Activated B cell treated with CpG ODN at 0.5 μM for 24 hours (primary cell): ENCODE measurements at regions not wholly inside any gene's neighbourhood (a gene's known extent, or its start where the extent isn't known, plus 50 kb on each side); places are given as distances from the start of the nearest gene placed in this dataset.

Experiments
- ATAC-seq: fragments of 200-7000 bp; cut with Tn5 transposase; one replicate; pipeline ENCODE4 v1.10.0; 2021; ENCODE audit warnings: low read depth, mild to moderate bottlenecking, moderate library complexity
- CTCF ChIA-PET: fragments of 350-600 bp; sonication (Branson Sonifier 250); formaldehyde crosslinking; loops from one replicate; lab custom pipeline; 2021; ENCODE audit warnings: antibody characterized with exemption; lab: Charles Lee
- POLR2A ChIA-PET: fragments of 350-600 bp; sonication (Branson Sonifier 250); formaldehyde crosslinking; loops from one replicate; lab custom pipeline; 2021; ENCODE audit warnings: antibody characterized with exemption; lab: Charles Lee
- DNase-seq: peaks from one replicate; pipeline ENCODE4 v3.0.0; 2022
- H3K27ac Mint-ChIP-seq: one replicate; pipeline ENCODE4 v1.8.0; 2020; ENCODE audit warnings: mixed read lengths
- H3K27me3 Mint-ChIP-seq: one replicate; pipeline ENCODE4 v1.8.0; 2021; ENCODE audit warnings: mixed read lengths
- H3K36me3 Mint-ChIP-seq: one replicate; pipeline ENCODE4 v1.8.0; 2021; ENCODE audit warnings: low read depth, mixed read lengths
- H3K4me1 Mint-ChIP-seq: one replicate; pipeline ENCODE4 v1.8.0; 2021; ENCODE audit warnings: mixed read lengths
- H3K4me3 Mint-ChIP-seq: one replicate; pipeline ENCODE4 v1.8.0; 2020; ENCODE audit warnings: mild to moderate bottlenecking, mixed read lengths
- H3K9me3 Mint-ChIP-seq: one replicate; pipeline ENCODE4 v1.8.0; 2020; ENCODE audit warnings: mixed read lengths
- intact Hi-C: fragments of 100-400 bp; cut with micrococcal nuclease; formaldehyde crosslinking; loops from one replicate; pipeline ENCODE4 v1.15.1; 2024
- TF ChIP-seq, protein P1 (sequence below): fragments of 200-600 bp; IDR thresholded peaks from one replicate; pipeline ENCODE4 v1.8.0; 2022; ENCODE audit warnings: antibody characterized with exemption, mild to moderate bottlenecking

GRCh38 chr17:6241381-6241780 lies 171.2 kb downstream of the WSCD1 start:
- no peak overlapping the region for H3K4me3 Mint-ChIP-seq
- peaks cover 9% of the 10 kb centered on the region for H3K27me3 Mint-ChIP-seq
- TF ChIP-seq, protein P1, sequence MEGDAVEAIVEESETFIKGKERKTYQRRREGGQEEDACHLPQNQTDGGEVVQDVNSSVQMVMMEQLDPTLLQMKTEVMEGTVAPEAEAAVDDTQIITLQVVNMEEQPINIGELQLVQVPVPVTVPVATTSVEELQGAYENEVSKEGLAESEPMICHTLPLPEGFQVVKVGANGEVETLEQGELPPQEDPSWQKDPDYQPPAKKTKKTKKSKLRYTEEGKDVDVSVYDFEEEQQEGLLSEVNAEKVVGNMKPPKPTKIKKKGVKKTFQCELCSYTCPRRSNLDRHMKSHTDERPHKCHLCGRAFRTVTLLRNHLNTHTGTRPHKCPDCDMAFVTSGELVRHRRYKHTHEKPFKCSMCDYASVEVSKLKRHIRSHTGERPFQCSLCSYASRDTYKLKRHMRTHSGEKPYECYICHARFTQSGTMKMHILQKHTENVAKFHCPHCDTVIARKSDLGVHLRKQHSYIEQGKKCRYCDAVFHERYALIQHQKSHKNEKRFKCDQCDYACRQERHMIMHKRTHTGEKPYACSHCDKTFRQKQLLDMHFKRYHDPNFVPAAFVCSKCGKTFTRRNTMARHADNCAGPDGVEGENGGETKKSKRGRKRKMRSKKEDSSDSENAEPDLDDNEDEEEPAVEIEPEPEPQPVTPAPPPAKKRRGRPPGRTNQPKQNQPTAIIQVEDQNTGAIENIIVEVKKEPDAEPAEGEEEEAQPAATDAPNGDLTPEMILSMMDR: no peak
- H3K9me3 Mint-ChIP-seq: no peaks in the 10 kb centered on the region
- intact Hi-C loops: no loop called here
- no peak for ATAC-seq
- no peak overlapping the region for H3K27ac Mint-ChIP-seq
- no peaks in the 10 kb centered on the region for H3K4me1 Mint-ChIP-seq
- CTCF ChIA-PET: no interaction called here
- no peak for DNase-seq
- no peaks in the 10 kb centered on the region for H3K36me3 Mint-ChIP-seq
- POLR2A ChIA-PET: no interaction called here

DNA sequence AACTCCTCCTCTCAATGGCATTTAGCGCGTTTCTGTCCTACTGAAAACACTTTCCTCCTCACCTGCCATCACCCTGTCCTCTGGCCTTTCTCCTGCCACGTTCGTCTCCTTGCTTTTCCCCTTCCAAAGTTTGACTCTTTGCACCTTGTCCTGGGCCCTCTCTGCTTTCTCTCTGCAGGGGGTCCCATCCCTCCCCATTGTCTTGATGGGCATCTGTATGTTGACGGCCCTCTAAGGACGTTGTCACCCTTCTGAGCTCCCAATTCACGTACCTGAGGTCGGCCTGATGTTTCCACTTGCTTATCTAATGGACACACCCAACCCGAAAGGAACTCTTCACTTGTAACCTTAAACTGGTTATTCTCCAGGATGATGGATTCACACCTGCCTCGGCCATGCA lies 170.4 kb downstream of the WSCD1 start:
- CTCF ChIA-PET: no interaction called here
- no peak for DNase-seq
- H3K36me3 Mint-ChIP-seq: no peaks in the 10 kb centered on the region
- H3K4me1 Mint-ChIP-seq: no peaks in the 10 kb centered on the region
- intact Hi-C loops: no loop called here
- H3K27ac Mint-ChIP-seq: no peak overlapping the region
- POLR2A ChIA-PET: no interaction called here
- H3K9me3 Mint-ChIP-seq: no peaks in the 10 kb centered on the region
- H3K27me3 Mint-ChIP-seq: peaks cover 9% of the 10 kb centered on the region
- TF ChIP-seq, protein P1: no peak
- H3K4me3 Mint-ChIP-seq: no peak overlapping the region
- no peak for ATAC-seq

DNA sequence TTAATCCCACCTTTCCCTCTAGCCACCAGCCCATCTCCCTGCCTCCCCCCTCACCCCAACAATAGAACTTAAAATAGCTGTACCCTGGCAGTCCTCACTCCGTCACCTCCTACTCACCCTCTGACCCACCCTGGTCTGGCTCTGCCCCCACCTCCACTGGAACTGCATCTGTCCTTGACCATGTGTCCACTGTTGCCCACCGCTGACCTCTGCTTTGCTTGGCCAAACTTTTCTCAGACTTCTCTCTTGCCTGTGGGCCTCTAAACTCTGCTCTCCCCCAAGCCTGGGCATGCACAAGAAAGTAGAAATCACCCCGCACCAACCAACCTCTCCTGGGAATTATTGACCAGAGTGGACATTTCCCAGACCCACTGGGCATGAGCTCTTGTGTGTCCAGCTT lies 169.8 kb downstream of the WSCD1 start:
- ChIA-PET CTCF (no interaction called here), POLR2A (no interaction called here)
- DNase-seq: no peak
- peaks cover 9% of the 10 kb centered on the region for H3K27me3 Mint-ChIP-seq
- no peak for ATAC-seq
- no peaks in the 10 kb centered on the region for H3K9me3 Mint-ChIP-seq
- no peaks in the 10 kb centered on the region for H3K36me3 Mint-ChIP-seq
- H3K27ac Mint-ChIP-seq: no peak overlapping the region
- TF ChIP-seq, protein P1: no peak
- no peaks in the 10 kb centered on the region for H3K4me1 Mint-ChIP-seq
- intact Hi-C loops: no loop called here
- H3K4me3 Mint-ChIP-seq: no peak overlapping the region

DNA sequence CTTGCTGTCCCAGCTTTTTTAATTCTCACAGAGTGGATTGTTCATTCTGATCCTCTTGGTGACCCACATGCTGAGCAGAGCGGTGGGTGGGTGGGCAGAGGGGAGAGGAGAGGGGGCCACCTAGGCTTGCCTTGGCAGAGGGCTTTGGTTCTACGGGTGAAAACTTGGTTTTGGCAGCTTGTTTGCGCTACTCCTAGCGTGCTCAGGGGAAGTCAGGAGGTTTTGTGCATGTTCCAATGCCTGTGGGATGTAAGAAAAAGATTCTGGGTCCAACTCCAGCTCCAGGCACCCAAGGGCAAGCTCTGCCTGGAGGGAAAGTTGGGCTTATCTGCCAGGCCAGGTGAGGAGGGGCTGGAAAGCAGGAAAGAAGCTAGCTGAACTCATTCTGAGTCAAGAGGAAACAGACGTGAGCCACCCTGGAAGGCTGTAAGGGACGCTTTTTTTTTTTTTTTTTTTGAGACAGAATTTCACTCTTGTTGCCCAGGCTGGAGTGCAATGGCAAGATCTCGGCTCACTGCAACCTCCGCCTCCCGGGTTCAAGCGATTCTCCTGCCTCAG lies 169.1 kb downstream of the WSCD1 start:
- TF ChIP-seq, protein P1: no peak
- CTCF ChIA-PET: no interaction called here
- Mint-ChIP-seq H3K36me3 (no peaks in the 10 kb centered on the region), H3K27me3 (peaks cover 8% of the 10 kb centered on the region), H3K27ac (no peak overlapping the region), H3K4me1 (no peaks in the 10 kb centered on the region), H3K9me3 (no peaks in the 10 kb centered on the region), H3K4me3 (no peak overlapping the region)
- POLR2A ChIA-PET: no interaction called here
- intact Hi-C loops: no loop called here
- ATAC-seq: no peak
- DNase-seq: no peak

- no peak overlapping the region for H3K4me3 Mint-ChIP-seq
- intact Hi-C loops: no loop called here
- TF ChIP-seq, protein P1: no peak
- ATAC-seq (no peak), DNase-seq (no peak)
- CTCF ChIA-PET: no interaction called here
- POLR2A ChIA-PET: no interaction called here
- no peaks in the 10 kb centered on the region for H3K27me3 Mint-ChIP-seq
- no peak overlapping the region for H3K27ac Mint-ChIP-seq
- H3K36me3 Mint-ChIP-seq: no peaks in the 10 kb centered on the region
- H3K9me3 Mint-ChIP-seq: no peaks in the 10 kb centered on the region
- H3K4me1 Mint-ChIP-seq: no peaks in the 10 kb centered on the region
Observed at GRCh38 chr17:6233856-6234255, 163.7 kb downstream of the WSCD1 start.
